Suppressor macrophage treated with lipopolysaccharide for 1 hour (primary cell): ENCODE measurements at regions not wholly inside any gene's neighbourhood (a gene's known extent, or its start where the extent isn't known, plus 50 kb on each side); places are given as distances from the start of the nearest gene placed in this dataset.
A peak's percentile ranks its signal among the peaks of the same experiment; 100 is the strongest.
"Not testable (repeated sequence)": the region's sequence is repeated elsewhere in the genome, so short reads cannot be mapped to it uniquely, and the experiment has no call there.

ENCODE experiments used
- DNase-seq, 3 donors: peaks; one replicate each; pipeline ENCODE4 v3.0.0-alpha.2; 2020 to 2022

- no peak for DNase-seq
These were observed 522.9 kb upstream of the DAB2 start for GRCh38 chr5:39947657-39948056.

DNA sequence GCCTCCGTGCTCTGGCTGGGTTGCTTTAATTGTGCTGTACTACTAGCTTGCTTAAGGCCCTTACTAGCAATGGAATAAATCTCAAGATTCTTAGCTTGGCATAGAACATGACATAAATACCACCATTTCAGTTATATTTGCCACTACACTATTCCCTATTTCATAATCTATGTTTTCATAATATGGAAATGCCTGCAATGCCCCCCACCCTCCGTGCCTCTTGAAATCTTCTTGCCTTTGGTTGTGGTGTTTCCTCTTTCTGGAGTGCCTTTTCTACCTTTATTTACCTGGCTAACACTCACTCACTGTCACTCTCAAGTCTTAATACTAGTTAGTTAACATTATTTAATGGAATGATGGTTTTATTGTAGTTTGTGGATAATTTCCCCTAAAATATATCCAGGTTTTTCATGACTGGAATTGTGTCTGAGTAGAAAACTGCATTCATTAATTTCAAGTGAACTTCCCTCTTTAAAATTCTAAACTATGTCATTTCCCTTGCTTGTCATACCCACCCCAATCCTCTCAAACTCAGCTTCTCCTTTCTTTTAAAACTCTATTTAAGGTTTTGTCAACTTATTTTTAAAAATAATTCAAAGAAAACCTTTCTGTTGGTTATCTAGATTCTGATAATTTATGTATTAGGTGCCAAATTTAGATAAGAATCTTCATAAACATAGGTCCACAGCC, 521.7 kb upstream of the DAB2 start:
- DNase-seq: peak; percentile 13 to 58 (median 54)

DNA sequence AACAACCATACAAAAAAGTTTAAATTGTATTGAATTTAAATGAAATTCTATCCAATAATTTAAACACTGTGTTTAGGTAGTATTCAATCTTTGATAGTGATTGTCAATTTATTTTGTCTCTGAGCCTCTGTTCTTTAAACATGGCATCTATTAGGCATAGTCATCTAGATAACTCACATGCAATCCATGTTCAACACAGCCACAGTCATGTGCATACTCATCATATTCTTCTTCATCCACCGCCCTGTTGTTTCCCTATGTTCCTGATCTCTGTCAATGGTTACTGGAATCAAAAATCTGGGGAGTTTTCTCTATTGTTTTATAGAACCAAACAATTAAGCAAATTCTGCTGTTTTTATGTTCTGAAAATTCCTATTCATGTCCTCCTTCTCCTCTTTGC, 521.1 kb upstream of the DAB2 start:
- DNase-seq: peak in 2 of 3 donors; percentile 5 to 26

DNA sequence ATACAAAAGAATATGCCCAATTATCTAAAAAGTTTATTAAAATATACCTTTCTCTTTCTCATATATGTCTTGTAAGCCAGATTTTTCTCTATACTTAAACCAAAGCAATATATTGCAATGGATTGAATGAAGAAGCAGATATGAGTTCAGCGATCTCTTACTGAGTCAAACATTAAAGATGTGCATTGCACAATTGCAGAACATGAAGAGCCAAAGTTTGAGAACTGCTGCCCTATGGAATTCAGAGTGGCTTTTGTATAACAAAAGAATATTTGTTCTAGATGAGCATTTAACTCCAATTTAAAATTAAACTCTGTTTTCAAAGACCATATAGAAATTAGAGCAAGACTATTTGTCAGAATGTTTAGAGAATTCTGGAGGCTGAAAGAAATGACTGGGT, 519.0 kb upstream of the DAB2 start:
- DNase-seq: no peak

DNA sequence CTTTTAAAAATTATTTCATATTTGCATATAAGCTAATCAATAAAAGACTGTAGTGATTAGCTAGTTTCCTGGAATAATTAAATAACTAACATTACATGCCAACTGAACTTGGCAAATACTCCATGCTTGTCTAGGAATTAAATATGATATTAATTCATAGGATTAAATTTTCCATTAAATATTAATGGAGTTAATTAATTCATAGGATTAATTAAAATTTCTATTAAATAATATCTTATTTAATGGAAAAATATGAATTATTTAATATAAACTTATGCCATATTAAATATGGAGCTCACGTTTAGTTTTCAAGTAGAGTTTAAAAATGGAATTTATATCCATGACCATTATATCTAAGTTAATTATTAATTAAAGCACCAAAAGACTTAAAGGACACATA, 517.8 kb upstream of the DAB2 start:
- DNase-seq: no peak

DNA sequence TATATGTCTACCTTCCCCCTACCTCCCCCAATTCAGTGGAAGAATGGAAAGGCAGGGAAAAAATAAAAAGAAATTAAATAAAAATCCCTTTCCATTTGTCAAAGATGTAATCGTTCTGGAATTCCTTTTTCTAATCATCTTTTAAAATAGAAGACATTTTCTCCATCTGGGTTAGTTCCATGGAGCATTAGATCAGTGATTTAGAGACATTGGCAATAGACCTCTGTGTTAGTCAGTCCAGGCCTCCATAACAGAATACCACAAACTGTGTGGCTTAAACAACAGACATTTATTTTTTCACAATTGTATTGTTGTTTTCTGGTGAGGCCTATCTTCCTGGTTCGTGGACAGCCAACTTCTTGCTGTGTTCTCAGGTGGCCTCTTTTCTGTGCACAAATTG, 516.6 kb upstream of the DAB2 start:
- DNase-seq: no peak

GRCh38 chr5:39934830-39935229, 510.1 kb upstream of the DAB2 start:
- DNase-seq: no peak

GRCh38 chr5:39933061-39933460, 508.3 kb upstream of the DAB2 start:
- no peak for DNase-seq

GRCh38 chr5:39928709-39929108, 503.9 kb upstream of the DAB2 start:
- DNase-seq: no peak

GRCh38 chr5:39919876-39920275, 495.1 kb upstream of the DAB2 start:
- no peak for DNase-seq

GRCh38 chr5:39912906-39913305, 488.1 kb upstream of the DAB2 start:
- no peak for DNase-seq

DNA sequence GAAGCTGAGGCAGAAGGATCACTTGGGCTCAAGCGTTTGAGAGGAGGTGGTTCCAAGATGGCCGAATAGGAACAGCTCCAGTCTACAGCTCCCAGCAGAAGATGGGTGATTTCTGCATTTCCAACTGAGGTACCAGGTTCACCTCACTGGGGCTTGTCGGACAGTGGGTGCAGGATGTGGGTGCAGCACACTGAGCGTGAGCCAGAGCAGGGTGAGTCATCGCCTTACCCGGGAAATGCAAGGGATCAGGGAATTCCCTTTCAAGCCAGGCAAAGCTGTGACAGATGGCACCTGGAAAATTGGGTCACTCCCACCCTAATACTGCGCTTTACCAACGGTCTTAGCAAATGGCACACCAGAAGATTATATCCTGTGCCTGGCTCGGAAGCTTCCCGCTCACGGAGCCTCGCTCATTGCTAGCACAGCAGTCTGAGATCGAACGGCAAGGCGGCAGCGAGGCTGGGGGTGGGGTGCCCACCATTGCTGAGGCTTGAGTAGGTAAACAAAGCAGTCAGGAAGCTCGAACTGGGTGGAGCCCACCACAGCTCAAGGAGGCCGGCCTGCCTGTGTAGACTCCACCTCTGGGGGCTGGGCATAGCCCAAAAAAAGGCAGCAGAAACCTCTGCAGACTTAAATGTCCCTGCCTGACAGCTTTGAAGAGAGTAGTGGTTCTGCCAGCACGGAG, 482.6 kb upstream of the DAB2 start:
- not testable (repeated sequence) for DNase-seq

- DNase-seq: no peak
These were observed 481.4 kb upstream of the DAB2 start for GRCh38 chr5:39906146-39906545.

- no peak for DNase-seq
These were observed 480.6 kb upstream of the DAB2 start for GRCh38 chr5:39905356-39905755.

GRCh38 chr5:39902626-39903025, 477.8 kb upstream of the DAB2 start:
- DNase-seq: no peak

DNA sequence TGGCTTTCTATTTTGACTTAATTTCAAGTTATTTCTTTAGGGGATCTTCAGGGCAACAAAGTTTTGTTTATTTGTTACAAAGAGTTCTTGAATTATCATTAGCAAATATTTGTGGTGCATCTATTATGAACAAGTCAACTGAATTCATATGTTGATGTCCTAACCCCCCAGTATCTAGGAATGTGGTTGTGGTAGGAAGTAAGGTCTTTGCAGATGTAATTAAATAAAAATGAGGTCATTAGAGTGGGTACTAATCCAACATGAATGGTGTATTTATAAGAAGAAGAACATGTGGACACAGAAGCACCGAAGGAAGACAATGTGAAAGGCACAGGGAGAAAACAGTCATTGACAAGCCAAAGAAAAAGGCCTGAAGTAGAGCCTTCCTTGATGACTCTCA, 474.0 kb upstream of the DAB2 start:
- no peak for DNase-seq

DNA sequence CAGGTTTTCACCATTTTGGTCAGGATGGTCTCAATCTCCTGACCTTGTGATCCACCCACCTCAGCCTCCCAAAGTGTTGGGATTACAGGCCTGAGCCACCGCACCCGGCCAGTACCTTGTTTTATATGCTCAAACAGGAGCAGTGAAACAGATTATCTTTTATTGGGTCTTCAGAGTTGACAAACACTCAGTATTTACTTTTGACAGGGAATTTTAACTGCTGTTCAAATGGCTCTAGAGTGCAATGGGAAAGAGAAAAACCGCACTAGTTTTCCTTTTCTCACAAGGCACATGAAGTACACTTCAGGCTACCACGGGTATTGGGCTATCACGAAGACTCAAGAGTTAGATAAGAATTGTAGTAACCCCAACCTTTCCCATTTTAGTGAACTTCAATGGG, 471.9 kb upstream of the DAB2 start:
- DNase-seq: no peak

DNA sequence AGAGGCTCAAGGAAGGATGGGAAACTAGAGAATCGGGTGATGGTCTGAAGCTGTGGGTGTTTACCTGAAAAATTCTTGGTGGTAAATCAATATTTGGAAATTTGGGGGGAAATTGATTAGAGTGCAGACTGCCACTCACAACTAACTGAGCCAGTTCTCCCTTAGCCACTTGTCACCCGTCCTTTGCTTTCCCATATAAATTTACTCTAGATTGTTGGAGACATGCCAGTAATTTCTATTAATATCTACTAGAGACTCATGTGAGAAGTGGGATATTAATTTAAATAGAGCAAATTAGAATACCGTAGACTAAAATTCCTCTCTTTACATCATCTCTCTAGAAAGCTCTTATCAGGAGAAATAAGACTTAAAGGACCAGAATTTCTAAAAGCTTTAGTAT, 471.3 kb upstream of the DAB2 start:
- DNase-seq: no peak

DNA sequence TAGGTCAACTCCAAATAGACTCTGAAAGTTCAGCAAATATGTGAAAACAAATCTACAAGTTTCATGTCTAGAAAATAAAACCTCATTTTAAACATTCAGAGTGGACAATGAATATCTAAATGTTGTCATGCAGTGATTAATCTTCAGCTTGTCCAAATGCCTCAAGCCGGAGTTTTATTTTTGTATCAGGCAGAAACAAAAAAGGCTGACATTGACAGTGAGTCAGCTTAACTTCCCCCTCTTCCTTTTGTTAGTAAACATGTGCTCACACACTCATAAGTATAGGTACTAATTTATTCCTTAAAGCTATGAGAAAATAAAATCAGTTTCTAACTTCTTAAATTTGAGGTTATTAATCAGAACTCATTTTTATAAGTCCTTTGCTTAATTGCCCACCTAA, 467.9 kb upstream of the DAB2 start:
- peak; percentile 49 to 76 (median 70) for DNase-seq

GRCh38 chr5:39891376-39891775, 466.6 kb upstream of the DAB2 start:
- peak in 2 of 3 donors; percentile 20 to 31 for DNase-seq

GRCh38 chr5:39880985-39881384, 456.2 kb upstream of the DAB2 start:
- no peak for DNase-seq

GRCh38 chr5:39877479-39877878, 452.7 kb upstream of the DAB2 start:
- no peak for DNase-seq

GRCh38 chr5:39876146-39876545, 451.4 kb upstream of the DAB2 start:
- peak; percentile 8 to 36 (median 15) for DNase-seq

GRCh38 chr5:39870137-39870536, 445.4 kb upstream of the DAB2 start:
- DNase-seq: no peak

DNA sequence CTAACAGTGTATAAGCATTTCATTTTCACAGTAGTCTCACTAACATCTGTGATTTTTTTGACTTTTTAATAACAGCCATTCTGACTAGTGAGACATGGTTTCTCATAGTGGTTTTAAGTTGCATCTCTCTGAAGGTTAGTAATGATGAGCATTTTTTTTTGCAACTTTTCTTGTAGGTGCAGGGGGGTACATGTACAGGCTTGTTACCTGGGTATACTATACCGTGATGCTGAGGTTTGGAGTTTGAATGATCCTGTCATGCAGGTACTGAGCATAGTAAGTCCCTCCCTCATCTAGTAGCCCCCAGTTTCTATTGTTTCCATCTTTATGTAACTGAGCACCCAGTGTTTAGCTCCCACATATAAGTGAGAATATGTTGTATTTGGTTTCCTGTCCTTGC, 444.6 kb upstream of the DAB2 start:
- no peak for DNase-seq
